ENCODE measurements at regions not wholly inside any gene's neighbourhood (a gene's known extent, or its start where the extent isn't known, plus 50 kb on each side); places are given as distances from the start of the nearest gene placed in this dataset.
"Not testable (repeated sequence)": the region's sequence is repeated elsewhere in the genome, so short reads cannot be mapped to it uniquely, and the experiment has no call there.

GRCh38 chr10:95137990-95138625, 55.9 kb upstream of the ACSM6 start:
- not testable (repeated sequence) for DNase-seq (ENCODE audit: low spot score)

- DNase-seq (ENCODE audit: low spot score) = no peak
Observed at GRCh38 chr10:95134490-95134889, 59.5 kb upstream of the ACSM6 start.

- DNase-seq (ENCODE audit: low spot score) = no peak
Observed at GRCh38 chr10:95133997-95134396, 60.0 kb upstream of the ACSM6 start.

- DNase-seq (ENCODE audit: low spot score) = peak; percentile 75
Observed at GRCh38 chr10:95133016-95133752, 60.9 kb upstream of the ACSM6 start.

GRCh38 chr10:95130429-95130828, 61.1 kb upstream of the CYP2C8 start:
- not testable (repeated sequence) for DNase-seq (ENCODE audit: low spot score)

GRCh38 chr10:95125582-95125981, 56.3 kb upstream of the CYP2C8 start:
- DNase-seq (ENCODE audit: low spot score) = no peak

- DNase-seq (ENCODE audit: low spot score) = no peak
Observed at GRCh38 chr10:95122736-95123135, 53.4 kb upstream of the CYP2C8 start.

GRCh38 chr10:95121904-95122303, 52.6 kb upstream of the CYP2C8 start:
- DNase-seq (ENCODE audit: low spot score) = no peak

All from ecto neural progenitor cell (in vitro differentiated cells).